Ovary (tissue), 3 donors: ENCODE measurements at regions not wholly inside any gene's neighbourhood (a gene's known extent, or its start where the extent isn't known, plus 50 kb on each side); places are given as distances from the start of the nearest gene placed in this dataset.

Experiments
- POLR2A ChIP-seq: fragments of 450-650 bp; IDR thresholded peaks from one replicate; pipeline ENCODE4 v1.6.1; 2017; ENCODE audit warnings: antibody characterized with exemption, mild to moderate bottlenecking, moderate library complexity
- TF ChIP-seq, protein P1 (sequence below), 3 donors: fragments of 450-650 bp in 2 of 3; fragments of 200-600 bp in 1 of 3; IDR thresholded peaks; one replicate each; pipeline versions ENCODE4 v1.5.1 to v1.8.0; 2016 to 2022; ENCODE audit warnings: antibody characterized with exemption in 3 of 3, mild to moderate bottlenecking in 1 of 3
- donor health status: DM: no; HTN: no; CAD: no.

DNA sequence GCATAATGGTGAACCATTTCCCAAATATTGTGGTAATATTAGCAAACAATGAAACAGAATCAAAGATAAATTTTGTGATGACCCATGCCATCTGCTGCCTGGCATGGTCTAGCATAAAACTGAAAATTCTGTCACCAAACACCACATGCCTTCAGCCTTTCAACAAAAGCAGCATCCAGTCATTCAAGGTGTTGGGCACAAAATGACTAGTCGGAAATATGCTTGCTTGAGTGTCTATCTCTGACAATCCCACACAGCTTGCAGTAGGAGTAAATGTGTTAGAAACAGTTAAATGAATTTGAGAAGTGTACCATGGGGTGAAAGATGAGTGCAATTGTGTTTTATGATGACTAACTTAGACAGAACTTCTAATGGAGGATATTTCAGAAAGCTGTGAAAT is 61.7 kb upstream of the CDIN1 start:
- TF ChIP-seq, protein P1, sequence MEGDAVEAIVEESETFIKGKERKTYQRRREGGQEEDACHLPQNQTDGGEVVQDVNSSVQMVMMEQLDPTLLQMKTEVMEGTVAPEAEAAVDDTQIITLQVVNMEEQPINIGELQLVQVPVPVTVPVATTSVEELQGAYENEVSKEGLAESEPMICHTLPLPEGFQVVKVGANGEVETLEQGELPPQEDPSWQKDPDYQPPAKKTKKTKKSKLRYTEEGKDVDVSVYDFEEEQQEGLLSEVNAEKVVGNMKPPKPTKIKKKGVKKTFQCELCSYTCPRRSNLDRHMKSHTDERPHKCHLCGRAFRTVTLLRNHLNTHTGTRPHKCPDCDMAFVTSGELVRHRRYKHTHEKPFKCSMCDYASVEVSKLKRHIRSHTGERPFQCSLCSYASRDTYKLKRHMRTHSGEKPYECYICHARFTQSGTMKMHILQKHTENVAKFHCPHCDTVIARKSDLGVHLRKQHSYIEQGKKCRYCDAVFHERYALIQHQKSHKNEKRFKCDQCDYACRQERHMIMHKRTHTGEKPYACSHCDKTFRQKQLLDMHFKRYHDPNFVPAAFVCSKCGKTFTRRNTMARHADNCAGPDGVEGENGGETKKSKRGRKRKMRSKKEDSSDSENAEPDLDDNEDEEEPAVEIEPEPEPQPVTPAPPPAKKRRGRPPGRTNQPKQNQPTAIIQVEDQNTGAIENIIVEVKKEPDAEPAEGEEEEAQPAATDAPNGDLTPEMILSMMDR (IDR thresholded peaks at IDR 0.05): no peak
- no peak for TF ChIP-seq POLR2A
